ENCODE measurements at regions not wholly inside any gene's neighbourhood (a gene's known extent, or its start where the extent isn't known, plus 50 kb on each side); places are given as distances from the start of the nearest gene placed in this dataset.

GRCh38 chr19:31570718-31571117, 221.5 kb upstream of the TSHZ3 start:
- no peak for TF ChIP-seq BORCS8-MEF2B (CRISPR knock-in tag; IDR thresholded peaks at IDR 0.05)
- TF ChIP-seq ZNF710 (CRISPR knock-in tag; IDR thresholded peaks at IDR 0.05; ENCODE audit: borderline replicate concordance): no peak
- no peak for TF ChIP-seq ZNF639 (CRISPR knock-in tag; conservative IDR thresholded peaks at IDR 0.05)
- no peak for TF ChIP-seq ZNF136 (CRISPR knock-in tag; IDR thresholded peaks at IDR 0.05; ENCODE audit: low read depth)
- no peak for TF ChIP-seq ZNF605 (CRISPR knock-in tag; IDR thresholded peaks at IDR 0.05)
- POLR2A ChIA-PET: no interaction called here
- no peaks in the 10 kb centered on the region for H3K36me3 ChIP-seq (replicated peaks in 1 of 2; ENCODE audit: control insufficient read depth in 1 of 2, insufficient read depth in 2 of 2, low read length in 2 of 2)
- CTCF ChIA-PET (ENCODE audit: low intra/inter-chr PET ratio, low total read pairs): no interaction called here
- no TSS peak for BruUV-seq (replicated peaks)
- ATAC-seq: no peak
- intact Hi-C loops (cut with micrococcal nuclease; ENCODE audit: unreplicated experiment): no loop called here
- H3K9me3 ChIP-seq (ENCODE audit: low read length): peaks cover 19% of the 10 kb centered on the region; the same call in 1 of the 2 replicates
- H3K4me3 ChIP-seq (replicated peaks in 1 of 3; ENCODE audit: insufficient read depth in 1 of 3, low read depth in 2 of 3, low read length in 3 of 3): no peak overlapping the region
- in situ Hi-C loops (cut with HindIII; ENCODE audit: extremely low pct_ligation_motif_present, low pct_unique_long_range_greater_than_20kb): no loop called here
- no peaks in the 10 kb centered on the region for H3K79me2 ChIP-seq (ENCODE audit: insufficient read depth, low read length)
- H3K27me3 ChIP-seq (ENCODE audit: control insufficient read depth in 1 of 2, insufficient read depth in 2 of 2, low read length in 2 of 2): no peaks in the 10 kb centered on the region
- WGBS (ENCODE audit: low lambda C conversion rate): 13% methylated on average over 4 of the region's 4 CpGs
- no peak overlapping the region for H3K9ac ChIP-seq (ENCODE audit: insufficient read depth, low read depth, low read length)
- DNase-seq (ENCODE audit: low spot score): no peak
- H3K4me1 ChIP-seq (ENCODE audit: insufficient read depth, low read length): no peaks in the 10 kb centered on the region
- FAIRE-seq: no peak
- no peaks in the 10 kb centered on the region for H4K20me1 ChIP-seq (ENCODE audit: insufficient read depth, low read length)
- H3K4me2 ChIP-seq (ENCODE audit: low read depth, low read length): no peak overlapping the region
- no peak overlapping the region for H2AFZ ChIP-seq (ENCODE audit: low read length)
- H3K27ac ChIP-seq (ENCODE audit: extremely low read length, insufficient read depth, low read length): no peak overlapping the region

All from HepG2 (cell line).